ENCODE measurements at regions not wholly inside any gene's neighbourhood (a gene's known extent, or its start where the extent isn't known, plus 50 kb on each side); places are given as distances from the start of the nearest gene placed in this dataset.
"Not testable (repeated sequence)": the region's sequence is repeated elsewhere in the genome, so short reads cannot be mapped to it uniquely, and the experiment has no call there.

- DNase-seq (ENCODE audit: low read depth), result peak; percentile 1
Measured at GRCh38 chr14:43735932-43736331, 771.2 kb downstream of the FSCB start.

GRCh38 chr14:43729143-43729542 lies 777.9 kb downstream of the FSCB start:
- no peak for DNase-seq (ENCODE audit: low read depth)

DNA sequence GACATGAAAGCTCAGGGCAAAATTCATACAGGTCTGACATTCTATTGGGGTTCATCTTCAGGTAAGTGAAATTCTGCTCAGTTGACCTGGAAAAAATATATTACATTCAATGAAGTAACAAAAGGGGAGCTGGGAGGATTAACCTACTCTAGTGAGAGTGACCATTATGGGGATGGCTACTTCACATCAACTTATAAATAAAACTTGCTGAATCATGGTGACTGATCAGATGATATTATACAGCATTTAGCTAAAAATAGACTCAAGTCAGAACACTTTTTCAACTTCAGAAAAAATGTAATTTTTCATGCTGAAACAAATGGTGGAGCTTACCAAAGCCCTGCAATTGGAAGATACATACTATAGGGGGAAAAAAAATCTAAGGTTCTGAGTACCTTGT lies 800.2 kb downstream of the FSCB start:
- DNase-seq (ENCODE audit: low read depth), result peak; percentile 2

DNA sequence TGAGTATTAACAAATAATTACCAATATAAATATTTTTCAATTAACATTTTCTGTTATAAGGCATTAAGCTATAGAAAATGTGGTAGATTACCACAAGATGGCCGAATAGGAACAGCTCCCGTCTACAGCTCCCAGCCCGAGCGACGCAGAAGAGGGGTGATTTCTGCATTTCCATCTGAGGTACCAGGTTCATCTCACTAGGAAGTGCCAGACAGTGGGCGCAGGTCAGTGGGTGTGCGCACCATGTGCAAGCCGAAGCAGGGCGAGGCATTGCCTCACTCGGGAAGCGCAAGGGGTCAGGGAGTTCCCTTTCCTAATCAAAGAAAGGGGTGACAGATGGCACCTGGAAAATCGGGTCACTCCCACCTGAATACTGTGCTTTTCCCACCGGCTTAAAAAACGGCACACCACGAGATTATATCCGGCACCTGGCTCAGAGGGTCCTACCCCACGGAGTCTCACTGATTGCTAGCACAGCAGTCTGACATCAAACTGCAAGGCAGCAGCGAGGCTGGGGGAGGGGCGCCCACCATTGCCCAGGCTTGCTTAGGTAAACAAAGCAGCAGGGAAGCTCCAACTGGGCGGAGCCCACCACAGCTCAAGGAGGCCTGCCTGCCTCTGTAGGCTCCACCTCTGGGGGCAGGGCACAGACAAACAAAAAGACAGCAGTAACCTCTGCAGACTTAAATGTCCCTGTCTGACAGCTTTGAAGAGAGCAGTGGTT lies 808.4 kb downstream of the FSCB start:
- not testable (repeated sequence) for DNase-seq (ENCODE audit: low read depth)

DNA sequence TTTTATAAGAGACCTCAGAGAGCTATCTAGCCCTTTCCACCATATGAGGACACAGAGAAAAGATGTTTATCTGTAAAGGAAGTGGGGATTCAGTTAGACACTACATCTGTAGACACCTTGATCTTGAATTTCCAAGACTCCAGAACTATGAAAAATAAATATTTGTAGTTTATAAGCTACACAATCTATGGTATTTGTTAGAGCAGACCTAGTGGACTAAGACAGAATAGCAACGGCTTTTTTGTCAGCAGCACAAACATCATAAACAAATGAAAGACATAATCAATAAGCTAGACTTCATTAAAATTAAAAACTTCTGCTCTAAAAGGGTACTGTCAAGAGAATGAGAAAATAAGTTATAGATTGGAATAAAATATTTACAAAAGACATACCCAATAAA lies 810.1 kb downstream of the FSCB start:
- no peak for DNase-seq (ENCODE audit: low read depth)

GRCh38 chr14:43692706-43693105 lies 814.4 kb downstream of the FSCB start:
- no peak for DNase-seq (ENCODE audit: low read depth)

GRCh38 chr14:43687921-43688320 lies 819.2 kb downstream of the FSCB start:
- DNase-seq (ENCODE audit: low read depth), result peak; percentile 1

- no peak for DNase-seq (ENCODE audit: low read depth)
Measured at GRCh38 chr14:43677581-43677980, 829.5 kb downstream of the FSCB start.

DNA sequence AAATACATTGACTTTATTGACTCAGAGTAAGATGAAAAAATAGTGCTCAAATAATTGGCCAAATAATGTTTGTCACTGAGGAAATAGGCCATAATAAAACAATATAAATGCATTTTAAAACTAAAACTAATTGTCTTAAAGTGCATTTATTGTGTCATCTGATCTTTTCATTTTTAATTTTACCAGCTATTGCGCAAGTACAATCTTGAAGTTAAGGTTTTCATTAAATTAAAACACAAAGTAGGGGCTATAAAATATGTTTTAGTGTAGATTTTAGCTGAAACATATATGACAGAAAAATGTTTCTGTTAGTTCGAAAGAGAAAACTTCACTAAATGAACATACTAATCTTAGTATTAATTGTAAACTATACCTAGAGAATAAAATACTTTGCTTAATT lies 832.8 kb downstream of the FSCB start:
- no peak for DNase-seq (ENCODE audit: low read depth)

DNA sequence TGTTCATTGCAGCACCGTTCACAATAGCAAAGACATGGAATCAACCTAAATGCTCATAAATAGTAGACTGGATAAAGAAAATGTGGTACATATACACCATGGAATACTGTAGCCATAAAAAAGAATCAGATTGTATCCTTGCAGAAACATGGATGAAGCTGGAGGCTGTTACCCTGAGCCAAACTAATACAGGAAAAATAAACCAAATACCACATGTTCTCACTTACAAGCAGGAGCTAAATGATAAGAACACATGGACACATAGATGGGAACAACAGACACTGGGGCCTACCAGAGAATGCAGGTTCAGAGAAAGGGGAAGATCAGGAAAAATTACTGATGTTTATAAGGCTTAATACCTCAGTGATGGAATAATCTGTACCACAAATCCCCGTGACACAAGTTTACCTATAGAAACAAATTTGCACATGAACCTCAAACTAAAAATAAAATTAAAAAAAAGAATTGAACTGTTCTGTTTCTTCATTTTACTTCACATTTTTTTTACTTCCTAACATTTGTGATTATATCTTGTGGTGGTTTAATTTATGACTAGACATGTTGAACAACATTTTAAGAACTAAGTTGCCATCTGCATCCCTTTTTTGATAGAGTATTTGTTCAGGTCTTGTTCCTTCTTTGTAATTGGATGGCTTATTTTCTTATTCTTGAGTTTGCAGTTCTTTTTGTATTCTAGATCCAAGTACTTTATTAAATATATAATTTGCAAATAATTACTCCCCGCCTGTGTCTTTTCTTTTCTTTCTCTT lies 835.2 kb downstream of the FSCB start:
- no peak for DNase-seq (ENCODE audit: low read depth)

GRCh38 chr14:43669355-43669754 lies 837.7 kb downstream of the FSCB start:
- DNase-seq (ENCODE audit: low read depth), result no peak

DNA sequence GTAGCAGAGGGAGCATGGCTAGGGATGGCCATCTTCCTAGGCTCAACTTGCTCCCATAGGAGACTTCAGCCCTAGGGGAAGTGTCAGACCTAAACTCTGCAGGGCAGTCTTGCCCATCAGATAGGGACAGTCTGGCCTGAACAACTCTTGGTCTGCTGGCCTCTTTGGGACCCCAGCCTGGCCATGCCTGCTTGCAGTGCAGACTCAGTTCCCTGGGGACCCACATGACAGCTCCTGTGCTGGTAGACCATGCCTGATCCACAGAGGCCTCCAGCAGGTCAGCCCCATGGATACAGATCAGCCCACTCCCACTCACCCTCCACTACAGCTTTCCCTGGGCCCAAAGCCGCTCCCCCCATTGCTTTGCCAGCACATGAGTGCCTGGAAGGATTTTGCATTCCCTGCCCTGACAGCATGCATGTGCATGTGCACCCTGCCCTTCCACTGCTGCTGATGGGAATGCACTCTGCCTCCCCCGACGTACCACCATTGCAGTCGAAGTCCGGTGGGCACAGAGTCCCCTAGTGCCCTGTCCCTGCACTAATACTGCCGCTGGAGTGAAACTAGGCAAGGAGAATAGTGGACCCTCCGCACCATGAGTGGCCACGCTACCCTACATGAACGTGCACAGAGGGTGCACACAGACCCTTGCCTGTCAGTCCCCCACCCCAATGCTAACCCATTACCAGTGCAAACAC lies 841.4 kb downstream of the FSCB start:
- DNase-seq (ENCODE audit: low read depth), result no peak

GRCh38 chr14:43655194-43655593 lies 851.9 kb downstream of the FSCB start:
- not testable (repeated sequence) for DNase-seq (ENCODE audit: low read depth)

DNA sequence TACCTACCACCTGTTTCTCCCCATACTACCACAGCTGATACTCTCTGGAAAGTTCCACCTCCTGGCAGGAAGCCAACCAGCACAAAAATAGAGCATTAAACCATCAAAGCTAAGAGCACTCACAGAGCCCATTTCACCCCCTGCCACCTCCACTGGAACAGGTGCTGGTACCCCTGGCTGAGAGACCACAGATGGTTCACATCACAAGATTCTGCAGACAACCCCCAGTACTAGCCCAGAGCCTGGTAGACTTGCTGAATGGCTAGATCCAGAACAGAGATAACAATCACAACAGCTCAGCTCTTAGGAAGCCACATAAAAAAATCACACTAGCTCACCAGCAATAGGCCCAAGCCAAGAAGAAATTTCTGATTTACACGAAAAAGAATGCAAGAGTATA lies 855.2 kb downstream of the FSCB start:
- no peak for DNase-seq (ENCODE audit: low read depth)

DNA sequence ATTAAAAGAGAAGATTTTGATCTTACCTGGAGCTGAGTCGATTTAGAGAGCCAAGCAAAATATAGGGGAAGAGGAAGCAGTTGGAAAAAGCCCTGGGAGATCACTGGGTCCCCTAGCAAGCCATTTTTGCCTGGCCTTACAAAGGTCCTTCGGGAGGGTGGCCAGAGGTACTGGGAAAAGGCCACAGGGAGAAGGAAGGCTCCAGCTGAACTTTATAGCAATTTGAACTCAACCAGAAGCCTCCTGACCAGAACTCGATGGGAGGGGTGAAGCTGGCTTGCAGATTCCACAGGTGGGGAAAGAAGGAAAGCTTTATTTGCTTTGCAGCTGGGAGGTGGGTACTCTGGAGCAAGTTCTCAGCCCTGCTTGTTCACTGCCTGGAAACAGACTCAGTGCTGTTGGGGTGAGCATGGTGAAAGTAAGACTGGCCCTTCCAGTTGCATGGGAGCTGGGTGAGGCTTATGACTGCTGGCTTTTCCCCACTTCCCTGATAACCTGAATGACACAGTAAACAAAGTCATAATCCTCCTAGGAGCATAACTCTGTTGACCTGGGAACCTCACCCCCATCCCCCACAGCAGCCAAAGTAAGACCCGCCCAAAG lies 855.8 kb downstream of the FSCB start:
- no peak for DNase-seq (ENCODE audit: low read depth)

DNA sequence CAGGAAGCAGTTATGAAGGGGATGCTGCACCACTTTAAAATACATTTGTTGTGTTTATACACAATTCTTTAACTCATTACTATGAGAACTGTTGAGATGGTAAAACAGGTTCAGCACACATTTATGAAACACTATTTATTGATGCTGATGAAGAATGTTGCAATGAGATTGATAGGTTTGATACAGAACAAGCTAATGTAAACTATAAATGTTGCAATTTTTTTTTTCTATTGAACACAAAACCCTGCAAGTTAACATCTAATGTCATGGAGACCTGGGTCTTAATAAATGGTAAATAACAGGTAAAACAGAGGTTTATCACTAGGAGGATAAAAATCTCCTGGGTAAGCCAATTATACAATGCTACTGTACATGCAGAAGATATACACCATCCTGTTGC lies 857.6 kb downstream of the FSCB start:
- DNase-seq (ENCODE audit: low read depth), result no peak

DNA sequence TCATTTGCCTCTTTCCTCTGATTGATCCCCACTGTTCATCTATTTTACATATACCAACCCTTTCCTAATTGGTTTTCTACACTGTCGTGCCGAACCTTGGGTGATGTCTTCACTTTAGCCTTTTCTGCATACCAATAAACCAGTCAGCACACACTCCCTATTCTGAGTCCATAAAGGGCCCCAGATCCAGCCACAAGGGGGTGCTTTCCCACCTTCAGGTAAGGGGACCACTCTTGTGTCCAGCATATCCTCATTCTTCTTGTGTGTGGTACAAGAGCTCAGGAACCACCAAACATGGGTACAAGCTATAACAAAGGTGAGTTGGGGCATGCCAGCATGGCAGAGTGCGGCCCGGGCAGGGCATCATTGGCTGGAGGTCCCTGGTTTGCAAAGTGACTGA lies 859.8 kb downstream of the FSCB start:
- DNase-seq (ENCODE audit: low read depth), result no peak

GRCh38 chr14:43640718-43641267 lies 866.3 kb downstream of the FSCB start:
- DNase-seq (ENCODE audit: low read depth), result no peak

DNA sequence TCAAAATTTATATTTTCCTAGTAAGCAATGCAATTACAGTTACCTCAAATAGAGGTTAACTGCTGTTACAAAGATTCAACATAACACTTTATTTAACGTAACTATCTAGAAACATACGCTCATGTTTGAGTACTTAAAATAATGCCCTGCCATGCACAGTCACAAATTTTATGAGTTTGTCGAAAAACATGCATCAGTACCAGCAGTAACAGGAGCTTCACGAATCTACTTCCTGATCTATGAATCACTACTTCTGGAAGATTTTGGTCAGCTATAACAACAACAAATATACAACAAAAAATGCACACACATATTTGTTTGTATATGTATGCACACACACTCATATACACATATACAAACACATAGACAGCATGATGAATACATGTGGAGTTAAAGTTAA lies 881.8 kb downstream of the FSCB start:
- no peak for DNase-seq (ENCODE audit: low read depth)

- DNase-seq (ENCODE audit: low read depth), result no peak
Measured at GRCh38 chr14:43621282-43621681, 885.8 kb downstream of the FSCB start.

- no peak for DNase-seq (ENCODE audit: low read depth)
Measured at GRCh38 chr14:43595096-43595772, 911.8 kb downstream of the FSCB start.

All from myocyte (in vitro differentiated cells).